ENCODE measurements at regions not wholly inside any gene's neighbourhood (a gene's known extent, or its start where the extent isn't known, plus 50 kb on each side); places are given as distances from the start of the nearest gene placed in this dataset.

GRCh38 chr7:135833642-135834041 lies 85.0 kb upstream of the FAM180A start (continued):
- TF ChIP-seq STAT1 (IDR thresholded peaks at IDR 0.05; ENCODE audit: unreplicated experiment) (no peak), CREB1 (CRISPR knock-in tag; IDR thresholded peaks at IDR 0.05; ENCODE audit: low read depth) (no peak), JUNB (IDR thresholded peaks at IDR 0.05; ENCODE audit: unreplicated experiment) (no peak), NANOG (IDR thresholded peaks at IDR 0.05; ENCODE audit: borderline replicate concordance) (no peak), POLR2AphosphoS5 (IDR thresholded peaks at IDR 0.05; ENCODE audit: low read depth) (no peak)

- no peaks in the 10 kb centered on the region for H3K9me3 Mint-ChIP-seq
- H3K27ac Mint-ChIP-seq: no peak overlapping the region
- Histone ChIP-seq H4K20me1 (replicated peaks; ENCODE audit: insufficient read depth) (no peaks in the 10 kb centered on the region), H3K9me2 (ENCODE audit: insufficient read depth) (no peaks in the 10 kb centered on the region), H3F3A (replicated peaks; ENCODE audit: low read depth) (no peaks in the 10 kb centered on the region), H3K36me3 (ENCODE audit: insufficient read depth) (no peaks in the 10 kb centered on the region), H3K27me3 (ENCODE audit: insufficient read depth) (no peaks in the 10 kb centered on the region), H3K4me3 (no peak overlapping the region), H3K27ac (ENCODE audit: low read depth) (no peak overlapping the region), H3K4me2 (no peak overlapping the region), H3K79me2 (replicated peaks; ENCODE audit: insufficient read depth) (no peaks in the 10 kb centered on the region), H3K4me1 (ENCODE audit: insufficient read depth) (no peaks in the 10 kb centered on the region), H2AFZ (no peak overlapping the region)
- H3K4me1 Mint-ChIP-seq: peaks cover 11% of the 10 kb centered on the region; the same call in 1 of the 3 replicates
- no peak overlapping the region for H3K4me3 Mint-ChIP-seq
- no peak for ATAC-seq
- no peak for DNase-seq (ENCODE audit: low spot score)
- no peaks in the 10 kb centered on the region for H3K36me3 Mint-ChIP-seq (ENCODE audit: low read depth)
- H3K27me3 Mint-ChIP-seq (ENCODE audit: insufficient read depth, low read depth, poor library complexity): no peaks in the 10 kb centered on the region
- TF ChIP-seq, protein P1, sequence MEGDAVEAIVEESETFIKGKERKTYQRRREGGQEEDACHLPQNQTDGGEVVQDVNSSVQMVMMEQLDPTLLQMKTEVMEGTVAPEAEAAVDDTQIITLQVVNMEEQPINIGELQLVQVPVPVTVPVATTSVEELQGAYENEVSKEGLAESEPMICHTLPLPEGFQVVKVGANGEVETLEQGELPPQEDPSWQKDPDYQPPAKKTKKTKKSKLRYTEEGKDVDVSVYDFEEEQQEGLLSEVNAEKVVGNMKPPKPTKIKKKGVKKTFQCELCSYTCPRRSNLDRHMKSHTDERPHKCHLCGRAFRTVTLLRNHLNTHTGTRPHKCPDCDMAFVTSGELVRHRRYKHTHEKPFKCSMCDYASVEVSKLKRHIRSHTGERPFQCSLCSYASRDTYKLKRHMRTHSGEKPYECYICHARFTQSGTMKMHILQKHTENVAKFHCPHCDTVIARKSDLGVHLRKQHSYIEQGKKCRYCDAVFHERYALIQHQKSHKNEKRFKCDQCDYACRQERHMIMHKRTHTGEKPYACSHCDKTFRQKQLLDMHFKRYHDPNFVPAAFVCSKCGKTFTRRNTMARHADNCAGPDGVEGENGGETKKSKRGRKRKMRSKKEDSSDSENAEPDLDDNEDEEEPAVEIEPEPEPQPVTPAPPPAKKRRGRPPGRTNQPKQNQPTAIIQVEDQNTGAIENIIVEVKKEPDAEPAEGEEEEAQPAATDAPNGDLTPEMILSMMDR (conservative IDR thresholded peaks at IDR 0.05; ENCODE audit: low read depth in 2 of 2): no peak
- TF ChIP-seq EZH2phosphoT487 (IDR thresholded peaks at IDR 0.05; ENCODE audit: unreplicated experiment): no peak
- TF ChIP-seq JUNB (IDR thresholded peaks at IDR 0.05; ENCODE audit: unreplicated experiment): no peak
- no peak for TF ChIP-seq CREB1 (CRISPR knock-in tag; IDR thresholded peaks at IDR 0.05; ENCODE audit: low read depth)
- no peak for TF ChIP-seq ZNF331 (CRISPR knock-in tag; IDR thresholded peaks at IDR 0.05; ENCODE audit: low read depth)
- TF ChIP-seq, protein P2, sequence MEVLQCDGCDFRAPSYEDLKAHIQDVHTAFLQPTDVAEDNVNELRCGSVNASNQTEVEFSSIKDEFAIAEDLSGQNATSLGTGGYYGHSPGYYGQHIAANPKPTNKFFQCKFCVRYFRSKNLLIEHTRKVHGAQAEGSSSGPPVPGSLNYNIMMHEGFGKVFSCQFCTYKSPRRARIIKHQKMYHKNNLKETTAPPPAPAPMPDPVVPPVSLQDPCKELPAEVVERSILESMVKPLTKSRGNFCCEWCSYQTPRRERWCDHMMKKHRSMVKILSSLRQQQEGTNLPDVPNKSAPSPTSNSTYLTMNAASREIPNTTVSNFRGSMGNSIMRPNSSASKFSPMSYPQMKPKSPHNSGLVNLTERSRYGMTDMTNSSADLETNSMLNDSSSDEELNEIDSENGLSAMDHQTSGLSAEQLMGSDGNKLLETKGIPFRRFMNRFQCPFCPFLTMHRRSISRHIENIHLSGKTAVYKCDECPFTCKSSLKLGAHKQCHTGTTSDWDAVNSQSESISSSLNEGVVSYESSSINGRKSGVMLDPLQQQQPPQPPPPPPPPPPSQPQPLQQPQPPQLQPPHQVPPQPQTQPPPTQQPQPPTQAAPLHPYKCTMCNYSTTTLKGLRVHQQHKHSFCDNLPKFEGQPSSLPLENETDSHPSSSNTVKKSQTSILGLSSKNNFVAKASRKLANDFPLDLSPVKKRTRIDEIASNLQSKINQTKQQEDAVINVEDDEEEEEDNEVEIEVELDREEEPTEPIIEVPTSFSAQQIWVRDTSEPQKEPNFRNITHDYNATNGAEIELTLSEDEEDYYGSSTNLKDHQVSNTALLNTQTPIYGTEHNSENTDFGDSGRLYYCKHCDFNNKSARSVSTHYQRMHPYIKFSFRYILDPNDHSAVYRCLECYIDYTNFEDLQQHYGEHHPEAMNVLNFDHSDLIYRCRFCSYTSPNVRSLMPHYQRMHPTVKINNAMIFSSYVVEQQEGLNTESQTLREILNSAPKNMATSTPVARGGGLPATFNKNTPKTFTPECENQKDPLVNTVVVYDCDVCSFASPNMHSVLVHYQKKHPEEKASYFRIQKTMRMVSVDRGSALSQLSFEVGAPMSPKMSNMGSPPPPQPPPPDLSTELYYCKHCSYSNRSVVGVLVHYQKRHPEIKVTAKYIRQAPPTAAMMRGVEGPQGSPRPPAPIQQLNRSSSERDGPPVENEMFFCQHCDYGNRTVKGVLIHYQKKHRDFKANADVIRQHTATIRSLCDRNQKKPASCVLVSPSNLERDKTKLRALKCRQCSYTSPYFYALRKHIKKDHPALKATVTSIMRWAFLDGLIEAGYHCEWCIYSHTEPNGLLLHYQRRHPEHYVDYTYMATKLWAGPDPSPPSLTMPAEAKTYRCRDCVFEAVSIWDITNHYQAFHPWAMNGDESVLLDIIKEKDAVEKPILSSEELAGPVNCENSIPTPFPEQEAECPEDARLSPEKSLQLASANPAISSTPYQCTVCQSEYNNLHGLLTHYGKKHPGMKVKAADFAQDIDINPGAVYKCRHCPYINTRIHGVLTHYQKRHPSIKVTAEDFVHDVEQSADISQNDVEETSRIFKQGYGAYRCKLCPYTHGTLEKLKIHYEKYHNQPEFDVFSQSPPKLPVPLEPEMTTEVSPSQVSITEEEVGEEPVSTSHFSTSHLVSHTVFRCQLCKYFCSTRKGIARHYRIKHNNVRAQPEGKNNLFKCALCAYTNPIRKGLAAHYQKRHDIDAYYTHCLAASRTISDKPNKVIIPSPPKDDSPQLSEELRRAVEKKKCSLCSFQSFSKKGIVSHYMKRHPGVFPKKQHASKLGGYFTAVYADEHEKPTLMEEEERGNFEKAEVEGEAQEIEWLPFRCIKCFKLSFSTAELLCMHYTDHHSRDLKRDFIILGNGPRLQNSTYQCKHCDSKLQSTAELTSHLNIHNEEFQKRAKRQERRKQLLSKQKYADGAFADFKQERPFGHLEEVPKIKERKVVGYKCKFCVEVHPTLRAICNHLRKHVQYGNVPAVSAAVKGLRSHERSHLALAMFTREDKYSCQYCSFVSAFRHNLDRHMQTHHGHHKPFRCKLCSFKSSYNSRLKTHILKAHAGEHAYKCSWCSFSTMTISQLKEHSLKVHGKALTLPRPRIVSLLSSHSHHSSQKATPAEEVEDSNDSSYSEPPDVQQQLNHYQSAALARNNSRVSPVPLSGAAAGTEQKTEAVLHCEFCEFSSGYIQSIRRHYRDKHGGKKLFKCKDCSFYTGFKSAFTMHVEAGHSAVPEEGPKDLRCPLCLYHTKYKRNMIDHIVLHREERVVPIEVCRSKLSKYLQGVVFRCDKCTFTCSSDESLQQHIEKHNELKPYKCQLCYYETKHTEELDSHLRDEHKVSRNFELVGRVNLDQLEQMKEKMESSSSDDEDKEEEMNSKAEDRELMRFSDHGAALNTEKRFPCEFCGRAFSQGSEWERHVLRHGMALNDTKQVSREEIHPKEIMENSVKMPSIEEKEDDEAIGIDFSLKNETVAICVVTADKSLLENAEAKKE (CRISPR knock-in tag; IDR thresholded peaks at IDR 0.05): no peak
- no peak for TF ChIP-seq STAT1 (IDR thresholded peaks at IDR 0.05; ENCODE audit: unreplicated experiment)
- no peak for TF ChIP-seq NANOG (IDR thresholded peaks at IDR 0.05; ENCODE audit: borderline replicate concordance)
- no peak for TF ChIP-seq REST (IDR thresholded peaks at IDR 0.05; ENCODE audit: unreplicated experiment)
- TF ChIP-seq, protein P3, sequence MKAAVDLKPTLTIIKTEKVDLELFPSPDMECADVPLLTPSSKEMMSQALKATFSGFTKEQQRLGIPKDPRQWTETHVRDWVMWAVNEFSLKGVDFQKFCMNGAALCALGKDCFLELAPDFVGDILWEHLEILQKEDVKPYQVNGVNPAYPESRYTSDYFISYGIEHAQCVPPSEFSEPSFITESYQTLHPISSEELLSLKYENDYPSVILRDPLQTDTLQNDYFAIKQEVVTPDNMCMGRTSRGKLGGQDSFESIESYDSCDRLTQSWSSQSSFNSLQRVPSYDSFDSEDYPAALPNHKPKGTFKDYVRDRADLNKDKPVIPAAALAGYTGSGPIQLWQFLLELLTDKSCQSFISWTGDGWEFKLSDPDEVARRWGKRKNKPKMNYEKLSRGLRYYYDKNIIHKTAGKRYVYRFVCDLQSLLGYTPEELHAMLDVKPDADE (IDR thresholded peaks at IDR 0.05): no peak
- no peak for TF ChIP-seq ZNF114 (CRISPR knock-in tag; IDR thresholded peaks at IDR 0.05)
- TF ChIP-seq POLR2AphosphoS5 (IDR thresholded peaks at IDR 0.05; ENCODE audit: low read depth): no peak
Observed at GRCh38 chr7:135831455-135832195, 83.0 kb upstream of the FAM180A start.

All from GM23338 (cell line).